ENCODE measurements at regions not wholly inside any gene's neighbourhood (a gene's known extent, or its start where the extent isn't known, plus 50 kb on each side); places are given as distances from the start of the nearest gene placed in this dataset.

- in situ Hi-C loops (cut with HindIII; ENCODE audit: extremely low pct_ligation_motif_present, low pct_unique_long_range_greater_than_20kb), result no loop called here
- Histone ChIP-seq H3K4me2 (ENCODE audit: low read depth, low read length) (no peak overlapping the region), H3K4me3 (replicated peaks in 1 of 3; ENCODE audit: insufficient read depth in 1 of 3, low read depth in 2 of 3, low read length in 3 of 3) (no peak overlapping the region), H2AFZ (ENCODE audit: low read length) (no peak overlapping the region), H3K79me2 (ENCODE audit: insufficient read depth, low read length) (no peaks in the 10 kb centered on the region), H3K36me3 (replicated peaks in 1 of 2; ENCODE audit: control insufficient read depth in 1 of 2, insufficient read depth in 2 of 2, low read length in 2 of 2) (no peaks in the 10 kb centered on the region), H3K9me3 (ENCODE audit: low read length) (no peaks in the 10 kb centered on the region), H3K27ac (ENCODE audit: extremely low read length, insufficient read depth, low read length) (no peak overlapping the region), H3K9ac (ENCODE audit: insufficient read depth, low read depth, low read length) (no peak overlapping the region), H3K27me3 (ENCODE audit: control insufficient read depth in 1 of 2, insufficient read depth in 2 of 2, low read length in 2 of 2) (no peaks in the 10 kb centered on the region; a peak in 1 of 5 replicates), H4K20me1 (ENCODE audit: insufficient read depth, low read length) (no peaks in the 10 kb centered on the region), H3K4me1 (ENCODE audit: insufficient read depth, low read length) (no peaks in the 10 kb centered on the region)
- FAIRE-seq (no peak), DNase-seq (ENCODE audit: low spot score) (no peak), ATAC-seq (no peak)
- TF ChIP-seq HNRNPLL (IDR thresholded peaks at IDR 0.05; ENCODE audit: low read depth, low read length, poor library complexity, severe bottlenecking) (no peak), ZFY (CRISPR knock-in tag; IDR thresholded peaks at IDR 0.05) (no peak), RFX1 (IDR thresholded peaks at IDR 0.05) (no peak), ZNF552 (CRISPR knock-in tag; IDR thresholded peaks at IDR 0.05; ENCODE audit: borderline replicate concordance) (no peak), ZSCAN29 (CRISPR knock-in tag; conservative IDR thresholded peaks at IDR 0.05) (no peak), NR2C2 (CRISPR knock-in tag; IDR thresholded peaks at IDR 0.05; ENCODE audit: borderline replicate concordance) (no peak), KDM1A (CRISPR knock-in tag; IDR thresholded peaks at IDR 0.05) (no peak), SP5 (CRISPR knock-in tag; IDR thresholded peaks at IDR 0.05; ENCODE audit: borderline replicate concordance, low read depth) (no peak)
- TF ChIP-seq, protein P1, sequence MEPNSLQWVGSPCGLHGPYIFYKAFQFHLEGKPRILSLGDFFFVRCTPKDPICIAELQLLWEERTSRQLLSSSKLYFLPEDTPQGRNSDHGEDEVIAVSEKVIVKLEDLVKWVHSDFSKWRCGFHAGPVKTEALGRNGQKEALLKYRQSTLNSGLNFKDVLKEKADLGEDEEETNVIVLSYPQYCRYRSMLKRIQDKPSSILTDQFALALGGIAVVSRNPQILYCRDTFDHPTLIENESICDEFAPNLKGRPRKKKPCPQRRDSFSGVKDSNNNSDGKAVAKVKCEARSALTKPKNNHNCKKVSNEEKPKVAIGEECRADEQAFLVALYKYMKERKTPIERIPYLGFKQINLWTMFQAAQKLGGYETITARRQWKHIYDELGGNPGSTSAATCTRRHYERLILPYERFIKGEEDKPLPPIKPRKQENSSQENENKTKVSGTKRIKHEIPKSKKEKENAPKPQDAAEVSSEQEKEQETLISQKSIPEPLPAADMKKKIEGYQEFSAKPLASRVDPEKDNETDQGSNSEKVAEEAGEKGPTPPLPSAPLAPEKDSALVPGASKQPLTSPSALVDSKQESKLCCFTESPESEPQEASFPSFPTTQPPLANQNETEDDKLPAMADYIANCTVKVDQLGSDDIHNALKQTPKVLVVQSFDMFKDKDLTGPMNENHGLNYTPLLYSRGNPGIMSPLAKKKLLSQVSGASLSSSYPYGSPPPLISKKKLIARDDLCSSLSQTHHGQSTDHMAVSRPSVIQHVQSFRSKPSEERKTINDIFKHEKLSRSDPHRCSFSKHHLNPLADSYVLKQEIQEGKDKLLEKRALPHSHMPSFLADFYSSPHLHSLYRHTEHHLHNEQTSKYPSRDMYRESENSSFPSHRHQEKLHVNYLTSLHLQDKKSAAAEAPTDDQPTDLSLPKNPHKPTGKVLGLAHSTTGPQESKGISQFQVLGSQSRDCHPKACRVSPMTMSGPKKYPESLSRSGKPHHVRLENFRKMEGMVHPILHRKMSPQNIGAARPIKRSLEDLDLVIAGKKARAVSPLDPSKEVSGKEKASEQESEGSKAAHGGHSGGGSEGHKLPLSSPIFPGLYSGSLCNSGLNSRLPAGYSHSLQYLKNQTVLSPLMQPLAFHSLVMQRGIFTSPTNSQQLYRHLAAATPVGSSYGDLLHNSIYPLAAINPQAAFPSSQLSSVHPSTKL (CRISPR knock-in tag; IDR thresholded peaks at IDR 0.05), result no peak
- POLR2A ChIA-PET, result no interaction called here
- BruUV-seq (replicated peaks), result no TSS peak
- CTCF ChIA-PET (ENCODE audit: low intra/inter-chr PET ratio, low total read pairs), result no interaction called here
- intact Hi-C loops (cut with micrococcal nuclease; ENCODE audit: unreplicated experiment), result no loop called here
- WGBS (ENCODE audit: low lambda C conversion rate), result 38% methylated on average over 6 of the region's 6 CpGs
Observed at GRCh38 chr1:90193116-90193515, 198.2 kb downstream of the ZNF326 start.

Measured in HepG2 (cell line).